Fibroblast of villous mesenchyme (primary cell): ENCODE measurements at regions not wholly inside any gene's neighbourhood (a gene's known extent, or its start where the extent isn't known, plus 50 kb on each side); places are given as distances from the start of the nearest gene placed in this dataset.

Experiments used
- DNase-seq: peaks from one replicate; pipeline ENCODE4 v3.0.0-alpha.2; 2010; ENCODE audit warnings: low read depth
- H3K4me3 ChIP-seq: 2 replicates; pipeline ENCODE4 v1.5.1; 2011; ENCODE audit warnings: low read depth, mild to moderate bottlenecking, low read length
- TF ChIP-seq, protein P1 (sequence below): IDR thresholded peaks from 2 replicates; pipeline ENCODE4 v1.5.1; 2012; ENCODE audit warnings: low read depth, mild to moderate bottlenecking, low read length; ENCODE audit not compliant: insufficient read depth

GRCh38 chr5:164784230-164784629 lies 1278.8 kb downstream of the MAT2B start:
- TF ChIP-seq, protein P1, sequence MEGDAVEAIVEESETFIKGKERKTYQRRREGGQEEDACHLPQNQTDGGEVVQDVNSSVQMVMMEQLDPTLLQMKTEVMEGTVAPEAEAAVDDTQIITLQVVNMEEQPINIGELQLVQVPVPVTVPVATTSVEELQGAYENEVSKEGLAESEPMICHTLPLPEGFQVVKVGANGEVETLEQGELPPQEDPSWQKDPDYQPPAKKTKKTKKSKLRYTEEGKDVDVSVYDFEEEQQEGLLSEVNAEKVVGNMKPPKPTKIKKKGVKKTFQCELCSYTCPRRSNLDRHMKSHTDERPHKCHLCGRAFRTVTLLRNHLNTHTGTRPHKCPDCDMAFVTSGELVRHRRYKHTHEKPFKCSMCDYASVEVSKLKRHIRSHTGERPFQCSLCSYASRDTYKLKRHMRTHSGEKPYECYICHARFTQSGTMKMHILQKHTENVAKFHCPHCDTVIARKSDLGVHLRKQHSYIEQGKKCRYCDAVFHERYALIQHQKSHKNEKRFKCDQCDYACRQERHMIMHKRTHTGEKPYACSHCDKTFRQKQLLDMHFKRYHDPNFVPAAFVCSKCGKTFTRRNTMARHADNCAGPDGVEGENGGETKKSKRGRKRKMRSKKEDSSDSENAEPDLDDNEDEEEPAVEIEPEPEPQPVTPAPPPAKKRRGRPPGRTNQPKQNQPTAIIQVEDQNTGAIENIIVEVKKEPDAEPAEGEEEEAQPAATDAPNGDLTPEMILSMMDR = no peak
- H3K4me3 ChIP-seq = no peak overlapping the region

GRCh38 chr5:164798110-164798509 lies 1292.7 kb downstream of the MAT2B start:
- no peak overlapping the region for H3K4me3 ChIP-seq
- DNase-seq = no peak
- TF ChIP-seq, protein P1 = no peak

More at GRCh38 chr5:164784230-164784629, 1278.8 kb downstream of the MAT2B start:
- no peak for DNase-seq

GRCh38 chr5:164799391-164799790 lies 1294.0 kb downstream of the MAT2B start:
- TF ChIP-seq, protein P1 = no peak
- no peak overlapping the region for H3K4me3 ChIP-seq
- no peak for DNase-seq

DNA sequence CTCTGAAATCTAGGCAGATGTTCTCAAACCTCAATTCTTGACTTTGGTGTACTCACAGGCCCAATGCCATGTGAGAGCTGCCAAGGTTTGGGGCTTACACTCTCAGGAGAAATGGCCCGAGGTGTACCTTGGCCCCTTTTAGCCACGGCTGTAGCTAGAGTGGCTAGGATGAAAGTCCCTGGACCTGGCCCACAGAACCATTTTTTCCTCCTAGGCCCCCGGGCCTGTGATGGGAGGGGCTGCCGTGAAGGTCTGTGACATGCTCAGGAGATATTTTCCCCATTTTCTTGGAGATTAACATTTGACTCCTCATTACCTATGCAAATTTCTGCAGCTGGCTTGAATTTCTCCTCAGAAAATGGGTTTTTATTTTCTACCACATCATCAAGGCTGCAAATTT lies 1296.5 kb downstream of the MAT2B start:
- no peak overlapping the region for H3K4me3 ChIP-seq
- DNase-seq = no peak
- TF ChIP-seq, protein P1 = no peak

DNA sequence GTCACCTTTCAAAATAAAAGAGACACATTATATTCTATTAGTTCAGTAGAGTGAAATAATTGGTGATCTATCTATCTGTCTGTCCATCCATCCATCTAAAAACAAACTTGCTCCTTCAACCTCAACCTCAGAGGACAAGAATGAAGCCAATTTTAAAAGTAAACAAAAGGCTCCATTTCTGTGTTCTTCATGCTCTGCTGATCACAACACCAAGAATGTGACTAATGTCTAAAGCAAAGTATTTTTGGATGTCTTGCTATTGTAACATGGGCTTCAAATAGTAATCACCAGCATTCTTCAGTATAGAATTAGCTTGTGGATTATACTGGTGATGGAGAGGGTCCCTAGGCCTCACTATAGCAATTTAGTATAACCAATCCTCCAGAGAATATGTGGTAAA lies 1304.4 kb downstream of the MAT2B start:
- no peak overlapping the region for H3K4me3 ChIP-seq
- DNase-seq = no peak
- TF ChIP-seq, protein P1 = no peak

GRCh38 chr5:164818445-164818844 lies 1313.0 kb downstream of the MAT2B start:
- no peak overlapping the region for H3K4me3 ChIP-seq
- DNase-seq = no peak
- TF ChIP-seq, protein P1 = no peak

DNA sequence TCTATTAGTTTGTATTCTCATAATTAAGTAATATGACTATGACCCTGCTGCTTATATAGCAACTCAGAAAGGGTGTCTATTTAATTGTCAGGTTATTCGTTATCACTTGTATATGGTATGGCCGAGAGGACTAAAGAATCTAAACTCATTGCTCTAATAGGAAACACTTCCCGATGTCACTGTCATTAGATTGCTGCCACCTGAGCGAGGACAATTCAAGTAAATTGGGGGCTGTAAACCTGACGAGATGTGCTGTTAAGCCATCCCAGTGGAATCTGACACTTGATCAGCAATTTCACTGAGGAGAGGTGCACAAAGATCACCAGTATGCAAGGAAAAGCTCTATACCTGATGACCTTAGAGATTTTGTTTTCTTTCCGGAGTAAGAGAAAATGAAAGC lies 1319.3 kb downstream of the MAT2B start:
- DNase-seq = no peak
- TF ChIP-seq, protein P1 = no peak
- no peak overlapping the region for H3K4me3 ChIP-seq
